ENCODE measurements at regions not wholly inside any gene's neighbourhood (a gene's known extent, or its start where the extent isn't known, plus 50 kb on each side); places are given as distances from the start of the nearest gene placed in this dataset.
"Not testable (repeated sequence)": the region's sequence is repeated elsewhere in the genome, so short reads cannot be mapped to it uniquely, and the experiment has no call there.

DNA sequence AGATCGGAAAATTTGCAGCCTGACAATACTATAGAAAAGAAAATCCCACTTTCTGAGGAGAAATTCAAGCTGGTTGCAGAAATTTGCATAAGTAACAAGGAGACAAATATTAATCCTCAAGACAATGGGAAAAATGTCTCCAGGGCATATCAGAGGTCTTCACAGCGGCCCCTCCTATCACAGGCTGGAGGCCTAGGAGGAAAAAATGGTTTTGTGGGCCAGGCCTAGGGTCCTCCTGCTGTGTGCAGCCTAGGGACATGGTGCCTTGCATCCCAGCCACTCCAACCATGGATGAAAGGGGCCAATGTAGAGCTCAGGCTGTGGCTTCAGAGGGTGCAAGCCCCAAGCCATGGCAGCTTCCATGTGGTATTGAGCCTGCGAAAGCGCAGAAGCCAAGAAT lies 138.5 kb upstream of the MAN2A1 start:
- TF ChIP-seq CTCF (IDR thresholded peaks at IDR 0.05); ZFX (IDR thresholded peaks at IDR 0.05; ENCODE audit: borderline replicate concordance): not testable (repeated sequence)
